ENCODE measurements at regions not wholly inside any gene's neighbourhood (a gene's known extent, or its start where the extent isn't known, plus 50 kb on each side); places are given as distances from the start of the nearest gene placed in this dataset.

DNA sequence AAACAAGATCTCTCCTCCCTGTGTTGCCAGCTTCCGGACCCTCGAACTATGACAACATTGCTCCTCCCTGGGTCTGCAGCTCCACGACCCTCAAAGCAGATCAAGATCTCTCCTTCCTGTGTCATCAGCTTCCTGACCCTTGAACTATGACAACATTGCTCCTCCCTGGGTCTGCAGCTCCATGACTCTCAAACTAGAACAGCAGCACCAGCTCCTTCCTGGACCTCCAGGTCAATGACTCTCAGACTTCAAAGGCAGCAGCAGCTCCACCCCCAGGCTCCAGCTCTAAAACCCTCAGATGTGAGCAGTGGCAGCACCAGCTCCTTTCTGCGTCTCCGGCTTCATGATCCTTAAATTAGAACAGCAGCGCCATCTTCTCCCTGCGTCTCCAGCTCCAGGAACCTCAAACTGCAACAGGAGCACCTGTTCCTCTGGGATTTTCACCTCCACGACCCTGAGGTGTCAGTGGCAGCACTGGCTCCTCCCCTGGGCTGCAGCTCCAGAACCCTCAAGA lies 341.0 kb upstream of the SULF2 start:
- Histone ChIP-seq H3K9me3 (no peaks in the 10 kb centered on the region; the same call in 1 of the 2 replicates), H3K27me3 (replicated peaks; ENCODE audit: control insufficient read depth, insufficient read depth, low read length) (no peaks in the 10 kb centered on the region), H3K36me3 (ENCODE audit: control insufficient read depth, insufficient read depth, low read length) (no peaks in the 10 kb centered on the region), H3K4me3 (ENCODE audit: low read depth, low read length) (no peak overlapping the region), H3K4me1 (peaks cover 12% of the 10 kb centered on the region)
- no peak overlapping the region for H3K4me3 Mint-ChIP-seq (ENCODE audit: unreplicated experiment)
- peaks cover 6% of the 10 kb centered on the region for H3K4me1 Mint-ChIP-seq (ENCODE audit: low read depth, unreplicated experiment)
- peak; percentile 70 to 83 for DNase-seq
- H3K27ac Mint-ChIP-seq (ENCODE audit: unreplicated experiment) = no peak overlapping the region
- no TSS peak for BruUV-seq (replicated peaks)
- H3K9me3 Mint-ChIP-seq (ENCODE audit: unreplicated experiment) = no peaks in the 10 kb centered on the region
- POLR2A ChIA-PET = no interaction called here
- H3K27me3 Mint-ChIP-seq (ENCODE audit: insufficient read depth, unreplicated experiment) = peaks cover 6% of the 10 kb centered on the region
- no peak for TF ChIP-seq CTCF (IDR thresholded peaks at IDR 0.05; ENCODE audit: insufficient read depth in 1 of 2, low read depth in 1 of 2, low read length in 1 of 2, severe bottlenecking in 1 of 2, unreplicated experiment in 1 of 2)
- CTCF ChIA-PET = interaction anchor here (0.6 to 1.9 kb wide), 3 partner anchors 63 to 169 kb away, joined by 3 to 8 read pairs (median 4); no protein-coding TSS in a partner anchor
- intact Hi-C loops (cut with micrococcal nuclease; ENCODE audit: unreplicated experiment) = no loop called here
- H3K36me3 Mint-ChIP-seq (ENCODE audit: insufficient read depth, unreplicated experiment) = no peaks in the 10 kb centered on the region

DNA sequence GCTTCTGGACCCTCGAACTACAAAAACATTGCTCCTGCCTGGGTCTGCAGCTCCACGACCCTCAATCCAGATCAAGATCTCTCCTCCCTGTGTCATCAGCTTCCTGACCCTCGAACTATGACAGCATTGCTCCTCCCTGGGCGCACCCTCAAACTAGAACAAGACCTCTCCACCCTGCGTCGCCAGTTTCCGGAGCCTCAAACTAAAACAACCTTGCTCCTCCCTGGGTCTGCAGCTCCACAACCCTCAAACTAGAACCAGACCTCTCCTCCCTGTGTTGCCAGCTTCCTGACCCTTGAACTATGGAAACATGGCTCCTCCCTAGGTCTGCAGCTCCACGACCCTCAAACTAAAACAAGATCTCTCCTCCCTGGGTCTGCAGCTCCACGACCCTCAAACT lies 339.7 kb upstream of the SULF2 start:
- H3K4me3 ChIP-seq (ENCODE audit: low read depth, low read length) = no peak overlapping the region
- Mint-ChIP-seq H3K27me3 (ENCODE audit: insufficient read depth, unreplicated experiment) (peaks cover 12% of the 10 kb centered on the region), H3K4me3 (ENCODE audit: unreplicated experiment) (no peak overlapping the region), H3K9me3 (ENCODE audit: unreplicated experiment) (no peaks in the 10 kb centered on the region), H3K36me3 (ENCODE audit: insufficient read depth, unreplicated experiment) (no peaks in the 10 kb centered on the region), H3K27ac (ENCODE audit: unreplicated experiment) (no peak overlapping the region), H3K4me1 (ENCODE audit: low read depth, unreplicated experiment) (peaks cover 5% of the 10 kb centered on the region)
- H3K9me3 ChIP-seq = no peaks in the 10 kb centered on the region; the same call in 1 of the 2 replicates
- peaks cover 12% of the 10 kb centered on the region for H3K4me1 ChIP-seq
- H3K27me3 ChIP-seq (replicated peaks; ENCODE audit: control insufficient read depth, insufficient read depth, low read length) = no peaks in the 10 kb centered on the region
- ChIA-PET CTCF (interaction anchor here (1.3 to 1.9 kb wide), 2 partner anchors 171 to 400 kb away, joined by 3 to 8 read pairs; no protein-coding TSS in a partner anchor), POLR2A (no interaction called here)
- BruUV-seq (replicated peaks) = no TSS peak
- intact Hi-C loops (cut with micrococcal nuclease; ENCODE audit: unreplicated experiment) = no loop called here
- TF ChIP-seq CTCF (IDR thresholded peaks at IDR 0.05; ENCODE audit: insufficient read depth in 1 of 2, low read depth in 1 of 2, low read length in 1 of 2, severe bottlenecking in 1 of 2, unreplicated experiment in 1 of 2) = no peak
- no peaks in the 10 kb centered on the region for H3K36me3 ChIP-seq (ENCODE audit: control insufficient read depth, insufficient read depth, low read length)
- no peak for DNase-seq

DNA sequence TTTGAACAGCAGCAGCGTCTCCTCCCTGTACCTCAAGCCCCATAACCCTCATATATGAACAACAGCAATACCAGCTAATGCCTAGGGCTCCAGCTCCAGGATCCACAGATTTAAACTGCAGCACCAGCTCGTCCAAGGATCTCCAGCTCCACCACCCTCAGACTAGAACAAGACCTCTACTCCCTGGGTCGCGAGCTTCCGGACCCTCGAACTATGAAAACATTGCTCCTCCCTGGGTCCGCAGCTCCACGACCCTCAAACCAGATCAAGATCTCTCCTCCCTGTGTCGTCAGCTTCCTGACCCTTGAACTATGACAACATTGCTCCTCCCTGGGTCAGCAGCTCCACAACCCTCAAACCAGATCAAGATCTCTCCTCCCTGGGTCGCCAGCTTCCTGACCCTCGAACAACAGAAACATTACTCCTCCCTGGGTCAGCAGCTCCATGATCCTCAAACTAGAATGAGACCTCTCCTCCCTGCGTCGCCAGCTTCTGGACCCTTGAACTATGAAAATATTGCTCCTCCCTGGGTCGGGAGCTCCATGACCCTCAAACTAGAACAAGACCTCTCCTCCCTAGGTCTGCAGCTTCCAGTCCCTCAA lies 339.0 kb upstream of the SULF2 start:
- Histone ChIP-seq H3K36me3 (ENCODE audit: control insufficient read depth, insufficient read depth, low read length) (no peaks in the 10 kb centered on the region), H3K27me3 (replicated peaks; ENCODE audit: control insufficient read depth, insufficient read depth, low read length) (no peaks in the 10 kb centered on the region), H3K4me3 (ENCODE audit: low read depth, low read length) (no peak overlapping the region), H3K9me3 (no peaks in the 10 kb centered on the region; the same call in 1 of the 2 replicates), H3K4me1 (peaks cover 12% of the 10 kb centered on the region)
- Mint-ChIP-seq H3K36me3 (ENCODE audit: insufficient read depth, unreplicated experiment) (no peaks in the 10 kb centered on the region), H3K27me3 (ENCODE audit: insufficient read depth, unreplicated experiment) (peaks cover 12% of the 10 kb centered on the region), H3K4me1 (ENCODE audit: low read depth, unreplicated experiment) (no peaks in the 10 kb centered on the region), H3K4me3 (ENCODE audit: unreplicated experiment) (no peak overlapping the region), H3K9me3 (ENCODE audit: unreplicated experiment) (no peaks in the 10 kb centered on the region), H3K27ac (ENCODE audit: unreplicated experiment) (no peak overlapping the region)
- no TSS peak for BruUV-seq (replicated peaks)
- TF ChIP-seq CTCF (IDR thresholded peaks at IDR 0.05; ENCODE audit: insufficient read depth in 1 of 2, low read depth in 1 of 2, low read length in 1 of 2, severe bottlenecking in 1 of 2, unreplicated experiment in 1 of 2) = no peak
- ChIA-PET POLR2A (no interaction called here), CTCF (interaction anchor here (1.3 kb wide), 1 partner anchor 399 kb away, joined by 3 read pairs; no protein-coding TSS in a partner anchor)
- no peak for DNase-seq
- intact Hi-C loops (cut with micrococcal nuclease; ENCODE audit: unreplicated experiment) = no loop called here

All from Caco-2 (cell line).